Trophoblast cell (in vitro differentiated cells and primary cell): ENCODE measurements at regions not wholly inside any gene's neighbourhood (a gene's known extent, or its start where the extent isn't known, plus 50 kb on each side); places are given as distances from the start of the nearest gene placed in this dataset.

Experiments
- DNase-seq, 2 donors: peaks; one replicate each; pipeline ENCODE4 v3.0.0-alpha.2; 2016
- H2AFZ ChIP-seq: 2 replicates; pipeline ENCODE4 v1.6.1; 2013; ENCODE audit warnings: low read length, moderate library complexity, mild to moderate bottlenecking; ENCODE audit not compliant: insufficient read depth, poor library complexity
- H2AK5ac ChIP-seq: 2 replicates; pipeline ENCODE4 v1.6.1; 2013; ENCODE audit warnings: mild to moderate bottlenecking, low read length
- H2BK120ac ChIP-seq: 2 replicates; pipeline ENCODE4 v1.6.1; 2013; ENCODE audit warnings: low read length, mild to moderate bottlenecking, moderate library complexity; ENCODE audit not compliant: insufficient read depth, poor library complexity
- H2BK12ac ChIP-seq: 2 replicates; pipeline ENCODE4 v1.6.1; 2013; ENCODE audit warnings: mild to moderate bottlenecking, low read length, moderate library complexity
- H2BK5ac ChIP-seq: 2 replicates; pipeline ENCODE4 v1.6.1; 2013; ENCODE audit warnings: low read length, low read depth, moderate library complexity, mild to moderate bottlenecking; ENCODE audit not compliant: poor library complexity
- H3K14ac ChIP-seq: 2 replicates; pipeline ENCODE4 v1.6.1; 2013; ENCODE audit warnings: mild to moderate bottlenecking, low read length
- H3K18ac ChIP-seq: 2 replicates; pipeline ENCODE4 v1.6.1; 2013; ENCODE audit warnings: mild to moderate bottlenecking, low read length
- H3K23ac ChIP-seq: 2 replicates; pipeline ENCODE4 v1.6.1; 2013; ENCODE audit warnings: low read length
- H3K27ac ChIP-seq: 2 replicates; pipeline ENCODE4 v1.5.1; 2013; ENCODE audit warnings: low read depth, mild to moderate bottlenecking, inconsistent platforms, low read length, moderate library complexity
- H3K27me3 ChIP-seq: 2 replicates; pipeline ENCODE4 v1.6.1; 2013; ENCODE audit warnings: inconsistent platforms, mild to moderate bottlenecking, low read length, moderate library complexity; ENCODE audit not compliant: insufficient read depth
- H3K36me3 ChIP-seq, 2 experiments: 1 replicate in 1 of 2; 2 replicates in 1 of 2; pipeline ENCODE4 v1.6.1; 2013; ENCODE audit warnings: low read length in 2 of 2, mild to moderate bottlenecking in 2 of 2, moderate library complexity in 1 of 2; ENCODE audit not compliant: insufficient read depth in 2 of 2, control insufficient read depth in 1 of 2
- H3K4ac ChIP-seq: 2 replicates; pipeline ENCODE4 v1.6.1; 2013; ENCODE audit warnings: low read depth, mild to moderate bottlenecking, low read length, moderate library complexity
- H3K4me1 ChIP-seq, 2 experiments: 1 replicate in 1 of 2; 2 replicates in 1 of 2; pipeline ENCODE4 v1.6.1; 2013; ENCODE audit warnings: low read length in 2 of 2, mild to moderate bottlenecking in 2 of 2, moderate library complexity in 1 of 2; ENCODE audit not compliant: insufficient read depth in 2 of 2, control insufficient read depth in 1 of 2
- H3K4me2 ChIP-seq: 2 replicates; pipeline ENCODE4 v1.6.1; 2013; ENCODE audit warnings: inconsistent platforms, mild to moderate bottlenecking, low read length, moderate library complexity
- H3K4me3 ChIP-seq: 2 replicates; pipeline ENCODE4 v1.5.1; 2013; ENCODE audit warnings: mild to moderate bottlenecking, low read depth, low read length, inconsistent platforms
- H3K79me1 ChIP-seq: one replicate; pipeline ENCODE4 v1.6.1; 2013; ENCODE audit warnings: low read length
- H3K79me2 ChIP-seq: 2 replicates; pipeline ENCODE4 v1.6.1; 2013; ENCODE audit warnings: low read length, mild to moderate bottlenecking; ENCODE audit not compliant: control insufficient read depth, insufficient read depth, poor library complexity
- H3K9ac ChIP-seq: 2 replicates; pipeline ENCODE4 v1.6.1; 2013; ENCODE audit warnings: mild to moderate bottlenecking, low read length
- H3K9me3 ChIP-seq: 2 replicates; pipeline ENCODE4 v1.6.1; 2013; ENCODE audit warnings: low read depth, mild to moderate bottlenecking, control low read depth, inconsistent platforms, low read length; ENCODE audit not compliant: insufficient read depth
- H4K12ac ChIP-seq: 2 replicates; pipeline ENCODE4 v1.6.1; 2013; ENCODE audit warnings: low read depth, mild to moderate bottlenecking, low read length, moderate library complexity
- H4K8ac ChIP-seq: 2 replicates; pipeline ENCODE4 v1.6.1; 2013; ENCODE audit warnings: low read depth, mild to moderate bottlenecking, low read length, moderate library complexity
- H4K91ac ChIP-seq: one replicate; pipeline ENCODE4 v1.6.1; 2013; ENCODE audit warnings: low read depth, mild to moderate bottlenecking, low read length, moderate library complexity
- WGBS: extraction: QIAGEN DNeasy Blood & Tissue Kit; methylation state at CpG from one replicate; pipeline ENCODE4 v1.1.7; 2013; ENCODE audit warnings: missing lambda C conversion rate; ENCODE audit not compliant: insufficient read length, insufficient coverage; ENCODE audit errors: extremely low coverage; 5-methylcytosine and 5-hydroxymethylcytosine counted together

DNA sequence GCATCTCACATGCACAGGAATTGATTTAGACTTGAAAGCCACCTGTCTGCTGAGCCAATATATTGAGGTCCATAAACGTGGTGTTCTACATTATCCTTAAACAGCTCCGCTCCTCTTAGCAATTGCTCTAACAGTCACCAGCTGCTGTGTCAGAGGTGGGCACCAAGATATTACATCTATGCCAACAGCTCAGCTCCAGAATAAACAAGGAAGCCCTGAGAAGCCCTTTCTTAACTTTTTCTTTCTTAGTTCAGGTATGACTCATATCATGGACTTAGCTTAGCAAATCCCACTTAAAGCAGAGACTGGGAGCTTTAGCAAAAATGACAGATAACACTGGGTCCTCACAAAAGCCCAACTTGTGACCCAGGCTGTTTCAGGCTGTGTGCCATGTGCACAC is 436.6 kb downstream of the IRS1 start:
- Histone ChIP-seq H2BK5ac (no peak overlapping the region), H4K8ac (no peak overlapping the region), H3K4ac (no peak overlapping the region), H3K36me3 (no peaks in the 10 kb centered on the region), H3K79me2 (no peaks in the 10 kb centered on the region), H3K27me3 (no peaks in the 10 kb centered on the region), H3K23ac (no peak overlapping the region), H3K79me1 (no peaks in the 10 kb centered on the region), H3K14ac (no peak overlapping the region), H3K27ac (no peak overlapping the region), H3K9ac (no peak overlapping the region), H3K4me2 (no peak overlapping the region), H3K18ac (no peak overlapping the region), H3K4me1 (no peaks in the 10 kb centered on the region), H2BK120ac (no peak overlapping the region), H3K4me3 (no peak overlapping the region), H3K9me3 (peaks cover 2% of the 10 kb centered on the region), H2BK12ac (no peak overlapping the region), H2AFZ (no peak overlapping the region), H2AK5ac (no peak overlapping the region), H4K91ac (no peak overlapping the region), H4K12ac (no peak overlapping the region)
- no peak for DNase-seq
- WGBS: no CpG with 5 or more reads among the region's 2 CpGs

DNA sequence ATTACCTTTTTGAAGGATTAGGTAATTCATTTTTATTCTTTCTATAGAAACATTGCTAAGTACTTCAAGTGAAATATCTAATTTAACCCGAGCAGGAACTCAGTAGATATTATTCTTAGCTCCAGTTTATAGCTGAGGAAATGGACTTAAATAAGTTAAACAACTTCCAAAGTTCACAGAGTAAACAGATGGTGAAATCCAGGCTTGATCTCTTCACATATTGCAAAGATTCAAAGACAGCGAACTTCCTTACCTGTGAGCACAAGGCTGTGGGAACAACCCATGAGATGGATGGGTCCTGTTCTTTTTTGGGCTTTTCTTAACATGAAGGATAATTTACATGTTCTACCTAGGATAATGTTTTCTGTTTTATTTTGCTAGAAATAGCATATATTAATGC is 439.0 kb downstream of the IRS1 start:
- H3K27me3 ChIP-seq: no peaks in the 10 kb centered on the region
- H2AFZ ChIP-seq: no peak overlapping the region
- H3K4me3 ChIP-seq: no peak overlapping the region
- no peak overlapping the region for H4K8ac ChIP-seq
- H3K9me3 ChIP-seq: peaks cover 2% of the 10 kb centered on the region
- H3K4ac ChIP-seq: no peak overlapping the region
- no peaks in the 10 kb centered on the region for H3K79me2 ChIP-seq
- no peak for DNase-seq
- no peak overlapping the region for H2BK120ac ChIP-seq
- no peak overlapping the region for H2BK12ac ChIP-seq
- no peaks in the 10 kb centered on the region for H3K36me3 ChIP-seq
- no peak overlapping the region for H3K23ac ChIP-seq
- no peak overlapping the region for H3K27ac ChIP-seq
- H3K14ac ChIP-seq: no peak overlapping the region
- H3K79me1 ChIP-seq: no peaks in the 10 kb centered on the region
- no peak overlapping the region for H3K9ac ChIP-seq
- H2BK5ac ChIP-seq: no peak overlapping the region
- no peaks in the 10 kb centered on the region for H3K4me1 ChIP-seq
- no peak overlapping the region for H2AK5ac ChIP-seq
- H4K12ac ChIP-seq: no peak overlapping the region
- no CpG with 5 or more reads among the region's 2 CpGs for WGBS
- no peak overlapping the region for H3K18ac ChIP-seq
- no peak overlapping the region for H3K4me2 ChIP-seq
- no peak overlapping the region for H4K91ac ChIP-seq

- no peak for DNase-seq
- Histone ChIP-seq H3K4me1 (no peaks in the 10 kb centered on the region), H4K91ac (no peak overlapping the region), H2BK5ac (no peak overlapping the region), H3K18ac (no peak overlapping the region), H3K79me1 (no peaks in the 10 kb centered on the region), H3K4ac (no peak overlapping the region), H3K36me3 (no peaks in the 10 kb centered on the region), H4K8ac (no peak overlapping the region), H3K79me2 (no peaks in the 10 kb centered on the region), H2BK12ac (no peak overlapping the region), H3K23ac (no peak overlapping the region), H3K27me3 (no peaks in the 10 kb centered on the region), H3K4me3 (no peak overlapping the region), H3K9ac (no peak overlapping the region), H4K12ac (no peak overlapping the region), H3K4me2 (no peak overlapping the region), H2AFZ (no peak overlapping the region), H2BK120ac (no peak overlapping the region), H3K14ac (no peak overlapping the region), H3K9me3 (no peaks in the 10 kb centered on the region), H2AK5ac (no peak overlapping the region), H3K27ac (no peak overlapping the region)
- no CpG with 5 or more reads among the region's 5 CpGs for WGBS
Observed at GRCh38 chr2:226358688-226359087, 440.9 kb downstream of the IRS1 start.

- no peak for DNase-seq
- no peak overlapping the region for H2BK12ac ChIP-seq
- no peak overlapping the region for H4K91ac ChIP-seq
- H2AFZ ChIP-seq: no peak overlapping the region
- no peak overlapping the region for H3K4me3 ChIP-seq
- no peaks in the 10 kb centered on the region for H3K9me3 ChIP-seq
- no peak overlapping the region for H3K23ac ChIP-seq
- no peaks in the 10 kb centered on the region for H3K36me3 ChIP-seq
- no peak overlapping the region for H4K12ac ChIP-seq
- no peak overlapping the region for H3K14ac ChIP-seq
- no peaks in the 10 kb centered on the region for H3K79me1 ChIP-seq
- no peaks in the 10 kb centered on the region for H3K27me3 ChIP-seq
- no peak overlapping the region for H3K9ac ChIP-seq
- no peak overlapping the region for H2BK5ac ChIP-seq
- no peak overlapping the region for H3K4ac ChIP-seq
- no peak overlapping the region for H3K4me2 ChIP-seq
- no peak overlapping the region for H2AK5ac ChIP-seq
- H3K27ac ChIP-seq: no peak overlapping the region
- no peak overlapping the region for H2BK120ac ChIP-seq
- H3K18ac ChIP-seq: no peak overlapping the region
- WGBS: no CpG with 5 or more reads among the region's 5 CpGs
- H4K8ac ChIP-seq: no peak overlapping the region
- no peaks in the 10 kb centered on the region for H3K79me2 ChIP-seq
- no peaks in the 10 kb centered on the region for H3K4me1 ChIP-seq
Observed at GRCh38 chr2:226357816-226358215, 441.8 kb downstream of the IRS1 start.

GRCh38 chr2:226355600-226355999 is 444.0 kb downstream of the IRS1 start:
- no peak overlapping the region for H2BK120ac ChIP-seq
- H3K9me3 ChIP-seq: no peaks in the 10 kb centered on the region
- H3K4me3 ChIP-seq: no peak overlapping the region

More at GRCh38 chr2:226355600-226355999, 444.0 kb downstream of the IRS1 start:
- Histone ChIP-seq H3K23ac (no peak overlapping the region), H3K4ac (no peak overlapping the region), H2BK5ac (no peak overlapping the region), H4K8ac (no peak overlapping the region), H3K18ac (no peak overlapping the region), H3K4me2 (no peak overlapping the region), H3K27ac (no peak overlapping the region), H4K91ac (no peak overlapping the region), H2BK12ac (no peak overlapping the region), H3K14ac (no peak overlapping the region), H3K79me2 (no peaks in the 10 kb centered on the region), H2AK5ac (no peak overlapping the region), H3K4me1 (no peaks in the 10 kb centered on the region), H4K12ac (no peak overlapping the region), H3K27me3 (no peaks in the 10 kb centered on the region), H3K36me3 (no peaks in the 10 kb centered on the region), H2AFZ (no peak overlapping the region), H3K79me1 (no peaks in the 10 kb centered on the region), H3K9ac (no peak overlapping the region)
- DNase-seq: no peak
